ENCODE measurements at regions not wholly inside any gene's neighbourhood (a gene's known extent, or its start where the extent isn't known, plus 50 kb on each side); places are given as distances from the start of the nearest gene placed in this dataset.
A peak's percentile ranks its signal among the peaks of the same experiment; 100 is the strongest.

DNA sequence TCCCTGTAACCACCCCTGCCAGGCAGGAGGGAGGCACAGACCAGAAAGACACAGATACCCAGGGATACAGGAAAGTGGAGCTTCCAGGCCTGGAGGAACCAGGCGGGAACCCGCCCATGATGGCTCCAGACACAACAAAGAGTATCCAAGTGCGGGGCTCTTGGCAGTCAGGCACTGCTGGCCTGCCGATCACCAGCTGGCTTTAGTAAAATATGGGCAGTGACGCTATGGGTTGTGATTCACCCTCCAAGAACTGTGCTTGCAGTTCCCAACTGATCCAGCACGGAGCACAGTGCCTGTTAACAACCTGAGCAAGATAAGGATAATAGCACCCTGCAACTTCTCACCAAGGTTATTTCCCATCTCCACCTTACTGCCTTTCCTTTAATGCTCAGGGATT is 463.3 kb downstream of the IRX1 start:
- Histone ChIP-seq H3K4me1 (no peaks in the 10 kb centered on the region), H3K27ac (no peak overlapping the region), H3K36me3 (no peaks in the 10 kb centered on the region), H3K27me3 (no peaks in the 10 kb centered on the region), H3K4me3 (no peak overlapping the region), H3K9me3 (peaks cover 0 to 3% (median 0%) of the 10 kb centered on the region in 4 donors)
- intact Hi-C loops (cut with DNase I; ENCODE audit: low total_unique reads): no loop called here
- 54 to 66% (median 56%) methylated on average over 6 of the region's 6 CpGs for WGBS, 5 donors
- DNase-seq: no peak
- TF ChIP-seq POLR2A (IDR thresholded peaks at IDR 0.05): no peak
- no peak for TF ChIP-seq EP300 (IDR thresholded peaks at IDR 0.05)
- TF ChIP-seq, protein P1, sequence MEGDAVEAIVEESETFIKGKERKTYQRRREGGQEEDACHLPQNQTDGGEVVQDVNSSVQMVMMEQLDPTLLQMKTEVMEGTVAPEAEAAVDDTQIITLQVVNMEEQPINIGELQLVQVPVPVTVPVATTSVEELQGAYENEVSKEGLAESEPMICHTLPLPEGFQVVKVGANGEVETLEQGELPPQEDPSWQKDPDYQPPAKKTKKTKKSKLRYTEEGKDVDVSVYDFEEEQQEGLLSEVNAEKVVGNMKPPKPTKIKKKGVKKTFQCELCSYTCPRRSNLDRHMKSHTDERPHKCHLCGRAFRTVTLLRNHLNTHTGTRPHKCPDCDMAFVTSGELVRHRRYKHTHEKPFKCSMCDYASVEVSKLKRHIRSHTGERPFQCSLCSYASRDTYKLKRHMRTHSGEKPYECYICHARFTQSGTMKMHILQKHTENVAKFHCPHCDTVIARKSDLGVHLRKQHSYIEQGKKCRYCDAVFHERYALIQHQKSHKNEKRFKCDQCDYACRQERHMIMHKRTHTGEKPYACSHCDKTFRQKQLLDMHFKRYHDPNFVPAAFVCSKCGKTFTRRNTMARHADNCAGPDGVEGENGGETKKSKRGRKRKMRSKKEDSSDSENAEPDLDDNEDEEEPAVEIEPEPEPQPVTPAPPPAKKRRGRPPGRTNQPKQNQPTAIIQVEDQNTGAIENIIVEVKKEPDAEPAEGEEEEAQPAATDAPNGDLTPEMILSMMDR (IDR thresholded peaks at IDR 0.05): no peak
- no peak for TF ChIP-seq POLR2AphosphoS5 (IDR thresholded peaks at IDR 0.05)

DNA sequence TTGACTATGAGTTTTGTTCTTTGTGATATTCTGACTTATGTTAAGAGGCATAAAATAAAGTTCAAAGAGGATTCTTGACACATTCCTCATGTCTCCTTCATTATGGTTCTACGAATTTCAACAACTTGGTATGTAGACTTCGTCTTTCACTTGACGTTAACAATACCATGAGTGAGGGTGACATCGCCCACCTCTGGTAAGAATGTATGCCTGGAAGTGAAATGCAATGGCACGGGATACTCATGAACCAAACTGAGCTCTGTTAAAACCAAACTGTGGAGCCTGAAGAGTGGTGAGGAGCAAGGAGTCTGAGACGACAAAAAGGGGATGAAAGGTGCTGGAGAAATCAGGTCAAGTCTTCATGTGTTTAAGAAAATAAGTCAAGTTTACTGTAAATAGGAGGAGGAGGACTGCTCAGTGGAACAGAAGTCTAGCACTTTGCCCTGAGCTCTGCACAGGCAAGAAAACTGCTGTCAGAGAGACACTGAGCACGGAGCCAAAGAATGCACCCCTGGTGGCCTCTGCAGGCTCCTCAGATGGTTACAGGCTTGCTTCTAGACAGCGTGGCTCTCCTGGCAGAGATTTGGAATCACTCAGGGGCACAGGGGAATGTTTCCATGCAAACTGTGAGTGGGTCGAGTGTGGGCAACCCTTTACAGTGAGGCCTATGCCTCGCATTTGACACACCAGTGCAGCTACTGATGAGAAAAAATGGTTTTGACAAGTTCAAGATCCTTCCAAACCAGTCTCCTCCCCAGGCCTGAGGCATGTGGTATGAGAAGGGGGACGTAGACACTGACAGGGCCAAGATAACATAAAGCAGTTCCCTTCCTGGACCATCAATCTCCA is 470.1 kb downstream of the IRX1 start:
- intact Hi-C loops (cut with DNase I; ENCODE audit: low total_unique reads): no loop called here
- 50 to 66% (median 64%) methylated on average over 10 to 11 of the region's 11 CpGs for WGBS, 5 donors
- H3K36me3 ChIP-seq: no peaks in the 10 kb centered on the region

DNA sequence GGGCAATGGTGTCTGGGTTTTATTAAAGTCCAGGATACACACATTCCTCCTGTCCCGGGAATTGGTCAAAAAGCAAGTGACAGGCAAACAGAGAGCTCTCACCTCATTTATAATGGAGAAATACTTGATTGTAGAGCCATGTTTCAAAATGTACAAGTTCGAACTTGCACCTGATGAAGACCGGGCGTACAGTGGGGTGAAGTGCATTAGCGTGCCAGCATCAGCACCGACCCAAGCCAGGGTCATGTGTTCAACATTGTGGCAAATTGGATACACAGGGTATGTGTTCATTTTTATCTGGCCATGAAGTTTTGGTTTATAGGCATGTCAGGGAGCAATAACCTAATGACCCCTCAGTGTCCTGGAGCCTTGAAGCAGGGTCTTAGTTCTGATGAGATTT is 472.5 kb downstream of the IRX1 start:
- Histone ChIP-seq H3K27ac (no peak overlapping the region), H3K4me3 (no peak overlapping the region), H3K27me3 (no peaks in the 10 kb centered on the region), H3K9me3 (peaks cover 0 to 13% (median 4%) of the 10 kb centered on the region in 4 donors), H3K4me1 (peaks cover 0 to 4% (median 0%) of the 10 kb centered on the region in 4 donors), H3K36me3 (no peaks in the 10 kb centered on the region)
- 67 to 89% (median 86%) methylated on average over 6 of the region's 6 CpGs for WGBS, 5 donors
- TF ChIP-seq POLR2AphosphoS5 (IDR thresholded peaks at IDR 0.05): no peak
- TF ChIP-seq POLR2A (IDR thresholded peaks at IDR 0.05): no peak
- TF ChIP-seq, protein P1 (IDR thresholded peaks at IDR 0.05): no peak
- TF ChIP-seq EP300 (IDR thresholded peaks at IDR 0.05): no peak
- DNase-seq: no peak
- intact Hi-C loops (cut with DNase I; ENCODE audit: low total_unique reads): no loop called here

More for the DNA sequence above, 470.1 kb downstream of the IRX1 start:
- no peak for TF ChIP-seq POLR2AphosphoS5 (IDR thresholded peaks at IDR 0.05)
- no peak for TF ChIP-seq EP300 (IDR thresholded peaks at IDR 0.05)
- TF ChIP-seq, protein P1 (IDR thresholded peaks at IDR 0.05): no peak
- no peak for TF ChIP-seq POLR2A (IDR thresholded peaks at IDR 0.05)
- Histone ChIP-seq H3K9me3 (peaks cover 0 to 13% (median 4%) of the 10 kb centered on the region in 4 donors), H3K4me1 (peaks cover 0 to 4% (median 0%) of the 10 kb centered on the region in 4 donors), H3K4me3 (no peak overlapping the region), H3K27me3 (no peaks in the 10 kb centered on the region), H3K27ac (no peak overlapping the region)
- peak in 1 of 2 donors; percentile 66 for DNase-seq

DNA sequence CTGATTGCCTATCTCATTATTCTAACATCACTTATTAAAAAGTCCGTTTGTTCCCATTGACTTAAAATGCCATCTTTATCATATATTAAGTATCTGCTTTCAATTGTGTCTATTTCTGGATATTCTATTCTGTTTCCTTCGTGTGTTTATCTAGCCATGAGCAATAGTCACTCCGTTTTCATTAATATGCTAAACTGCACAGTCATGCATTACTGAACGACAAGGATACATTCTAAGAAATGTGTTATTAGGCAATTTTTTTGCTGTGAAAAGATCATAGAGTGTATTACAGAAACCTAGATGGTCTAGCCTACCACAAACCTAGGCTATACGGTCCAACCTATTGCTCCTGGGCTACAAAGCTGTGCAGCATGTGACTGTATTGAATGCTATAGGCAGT is 482.9 kb downstream of the IRX1 start:
- H3K4me3 ChIP-seq: no peak overlapping the region
- DNase-seq: no peak
- H3K4me1 ChIP-seq: no peaks in the 10 kb centered on the region
- no peak for TF ChIP-seq POLR2A (IDR thresholded peaks at IDR 0.05)
- TF ChIP-seq POLR2AphosphoS5 (IDR thresholded peaks at IDR 0.05): no peak
- TF ChIP-seq, protein P1 (IDR thresholded peaks at IDR 0.05): no peak
- no peak for TF ChIP-seq EP300 (IDR thresholded peaks at IDR 0.05)
- H3K27ac ChIP-seq: no peak overlapping the region
- 70 to 83% (median 77%) methylated on average over 5 of the region's 5 CpGs for WGBS, 5 donors
- intact Hi-C loops (cut with DNase I; ENCODE audit: low total_unique reads): no loop called here
- H3K9me3 ChIP-seq: peaks cover 0 to 22% (median 4%) of the 10 kb centered on the region in 4 donors
- H3K27me3 ChIP-seq: no peaks in the 10 kb centered on the region
- H3K36me3 ChIP-seq: no peaks in the 10 kb centered on the region
